ENCODE measurements at regions not wholly inside any gene's neighbourhood (a gene's known extent, or its start where the extent isn't known, plus 50 kb on each side); places are given as distances from the start of the nearest gene placed in this dataset.

DNA sequence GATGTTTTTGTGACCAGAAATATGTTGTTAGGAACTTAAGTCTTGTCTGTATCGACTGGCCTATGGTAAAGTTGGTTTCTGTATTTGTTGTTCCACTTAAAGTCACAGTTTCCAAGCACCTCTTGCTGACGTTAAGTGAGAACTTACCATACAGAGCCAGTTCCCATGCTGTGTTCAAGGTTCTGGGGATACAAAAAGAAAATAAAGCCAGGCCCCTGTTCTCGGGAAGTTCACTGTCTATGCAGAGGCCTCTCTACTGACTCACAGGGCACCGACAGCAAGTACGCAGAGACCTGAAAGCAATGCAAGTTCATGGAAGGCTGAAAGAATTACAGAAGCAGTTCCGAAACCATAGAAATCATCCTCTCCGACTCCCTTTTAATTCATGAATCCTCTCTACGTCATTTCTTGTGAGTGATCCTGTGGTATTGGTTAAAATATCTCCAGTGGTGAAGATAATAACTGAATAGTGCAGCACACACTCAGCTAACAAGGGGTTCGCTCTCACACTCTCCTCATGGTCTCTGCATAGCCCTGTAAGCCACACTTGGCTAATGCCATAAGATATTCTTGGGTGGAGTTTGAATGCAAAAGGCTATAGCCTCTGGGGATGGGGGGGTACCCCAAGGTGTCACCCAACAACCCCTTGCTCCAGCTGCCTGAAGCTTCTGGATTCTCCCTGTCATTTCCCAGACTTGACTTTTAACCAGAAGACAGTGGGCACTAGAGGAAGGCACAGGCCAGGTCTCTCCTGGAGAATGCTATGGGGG is 91.2 kb upstream of the EXOC2 start:
- no peak for TF ChIP-seq YY1 (IDR thresholded peaks at IDR 0.05; ENCODE audit: extremely low read depth, insufficient replicate concordance, low read depth, low read length)
- no peak for TF ChIP-seq RAD21 (IDR thresholded peaks at IDR 0.05; ENCODE audit: low read depth)
- no peak for TF ChIP-seq POLR2A (IDR thresholded peaks at IDR 0.05; ENCODE audit: borderline replicate concordance, extremely low read depth, insufficient read depth, insufficient read length)
- TF ChIP-seq REST (IDR thresholded peaks at IDR 0.05; ENCODE audit: low read depth): no peak
- TF ChIP-seq ATF3 (IDR thresholded peaks at IDR 0.05): no peak
- TF ChIP-seq ZNF274 (IDR thresholded peaks at IDR 0.05; ENCODE audit: low read depth, low read length): no peak
- no peak for TF ChIP-seq SIN3A (IDR thresholded peaks at IDR 0.05; ENCODE audit: low read depth)
- TF ChIP-seq EZH2phosphoT487 (IDR thresholded peaks at IDR 0.05; ENCODE audit: borderline replicate concordance): no peak
- no peak for TF ChIP-seq EZH2 (IDR thresholded peaks at IDR 0.05)
- no peak for TF ChIP-seq CEBPB (IDR thresholded peaks at IDR 0.05; ENCODE audit: low read depth)
- TF ChIP-seq EGR1 (IDR thresholded peaks at IDR 0.05; ENCODE audit: low read depth): no peak
- no peak for TF ChIP-seq MAX (IDR thresholded peaks at IDR 0.05)
- no peak for TF ChIP-seq SRF (IDR thresholded peaks at IDR 0.05; ENCODE audit: low read depth)
- TF ChIP-seq ZFX (IDR thresholded peaks at IDR 0.05): no peak
- no peak for TF ChIP-seq SP1 (IDR thresholded peaks at IDR 0.05; ENCODE audit: low read depth)
- TF ChIP-seq CBX3 (IDR thresholded peaks at IDR 0.05; ENCODE audit: low read depth): no peak
- TF ChIP-seq ZBTB33 (IDR thresholded peaks at IDR 0.05; ENCODE audit: extremely low read depth, insufficient replicate concordance, low read length): no peak
- no peak for TF ChIP-seq FOSL1 (IDR thresholded peaks at IDR 0.05; ENCODE audit: low read depth)
- no peak for TF ChIP-seq JUND (IDR thresholded peaks at IDR 0.05)
- Histone ChIP-seq H3K4me2 (ENCODE audit: low read length) (no peak overlapping the region), H3K9me3 (ENCODE audit: control insufficient read depth in 1 of 2, insufficient read depth in 1 of 2, low read depth in 1 of 2, low read length in 2 of 2) (no peaks in the 10 kb centered on the region), H3K27me3 (ENCODE audit: insufficient read depth, low read length) (no peaks in the 10 kb centered on the region), H3K27ac (ENCODE audit: low read depth, low read length) (no peak overlapping the region), H3K79me2 (ENCODE audit: insufficient read depth, low read length) (no peaks in the 10 kb centered on the region), H3K4me3 (replicated peaks in 1 of 2; ENCODE audit: low read depth in 1 of 2, low read length in 2 of 2) (no peak overlapping the region), H4K20me1 (ENCODE audit: insufficient read depth) (no peaks in the 10 kb centered on the region), H2AFZ (ENCODE audit: low read depth, low read length, poor library complexity, severe bottlenecking) (no peak overlapping the region), H3K9ac (ENCODE audit: low read length) (no peak overlapping the region), H3K36me3 (ENCODE audit: control insufficient read depth in 1 of 2, insufficient read depth in 2 of 2, low read length in 2 of 2) (no peaks in the 10 kb centered on the region), H3K4me1 (ENCODE audit: control insufficient read depth in 1 of 2, insufficient read depth in 2 of 2, low read length in 2 of 2) (no peaks in the 10 kb centered on the region), H3K9me2 (ENCODE audit: insufficient read depth) (no peaks in the 10 kb centered on the region)
- intact Hi-C loops (cut with micrococcal nuclease): loop anchor here (10.0 kb wide), 1 partner anchor 159 kb away; no protein-coding TSS in a partner anchor
- no peak for DNase-seq (ENCODE audit: low read depth, low spot score)
- no peak for ATAC-seq
- BruUV-seq (replicated peaks): no TSS peak
- ChIA-PET RAD21 (ENCODE audit: low non-redundant PET in 1 of 2, low total read pairs in 2 of 2, uncharacterized antibody in 2 of 2, unreplicated experiment in 2 of 2) (no interaction called here), CTCF (no interaction called here), POLR2A (no interaction called here)
